Right ventricle myocardium inferior (tissue), 1 donor: ENCODE measurements at regions not wholly inside any gene's neighbourhood (a gene's known extent, or its start where the extent isn't known, plus 50 kb on each side); places are given as distances from the start of the nearest gene placed in this dataset.

Experiments
- ATAC-seq: fragments of 200-7000 bp; cut with Tn5 transposase; one replicate; pipeline ENCODE4 v1.9.1; 2020; ENCODE audit warnings: mild to moderate bottlenecking, moderate library complexity
- DNase-seq: peaks from one replicate; pipeline ENCODE4 v3.0.0; 2021; ENCODE audit errors: missing footprints
- intact Hi-C: fragments of 100-400 bp; cut with DNase I; formaldehyde crosslinking; loops from one replicate; pipeline ENCODE4 v1.11.0; 2022
- donor health status: DM: no; HTN: yes; CAD: no; lungs with severe emphysema.

DNA sequence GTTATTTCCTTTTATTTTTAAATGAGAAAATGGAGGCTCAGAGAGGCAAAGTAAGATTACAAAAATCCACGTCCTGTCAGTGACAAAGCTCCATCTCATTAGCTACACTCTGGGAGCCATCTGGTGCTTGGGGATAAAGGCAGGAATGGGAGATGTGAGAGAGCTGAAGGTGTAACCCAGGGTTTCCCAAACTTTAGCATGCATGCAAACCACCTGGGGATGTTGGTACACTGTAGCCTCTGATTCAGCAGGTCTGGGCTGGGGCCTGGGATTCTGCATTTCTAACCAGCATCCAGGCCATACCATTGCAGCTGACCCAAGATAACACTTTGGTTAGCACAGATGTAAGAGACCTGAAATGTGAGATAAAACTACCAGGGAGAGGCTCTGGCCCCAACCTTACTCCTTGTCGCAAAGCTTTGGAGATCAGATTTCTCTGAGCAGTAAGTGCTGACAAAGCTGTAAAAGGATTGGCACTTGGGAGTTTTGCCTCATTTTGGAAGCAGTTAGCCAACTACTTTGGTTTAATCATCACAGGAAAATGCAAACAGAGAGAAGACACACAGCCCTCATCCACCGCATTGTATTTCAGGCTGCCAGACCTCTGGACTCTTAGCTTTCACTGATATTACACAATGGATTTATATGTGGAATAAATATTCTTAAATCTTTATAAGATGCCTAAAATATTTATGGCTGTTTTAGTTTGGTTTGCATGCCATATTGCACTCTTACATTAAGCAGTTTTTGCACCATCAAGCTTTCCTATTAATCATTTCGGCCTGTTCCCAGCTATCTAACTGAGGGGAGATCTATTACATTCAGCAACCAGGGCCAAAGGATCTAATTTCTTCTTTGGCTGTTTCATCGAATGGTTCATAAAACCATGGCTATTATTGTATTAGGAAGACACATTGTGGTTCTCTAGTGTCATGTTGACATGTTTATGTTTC lies 263.0 kb downstream of the EBLN2 start:
- ATAC-seq = no peak
- intact Hi-C loops = no loop called here

DNA sequence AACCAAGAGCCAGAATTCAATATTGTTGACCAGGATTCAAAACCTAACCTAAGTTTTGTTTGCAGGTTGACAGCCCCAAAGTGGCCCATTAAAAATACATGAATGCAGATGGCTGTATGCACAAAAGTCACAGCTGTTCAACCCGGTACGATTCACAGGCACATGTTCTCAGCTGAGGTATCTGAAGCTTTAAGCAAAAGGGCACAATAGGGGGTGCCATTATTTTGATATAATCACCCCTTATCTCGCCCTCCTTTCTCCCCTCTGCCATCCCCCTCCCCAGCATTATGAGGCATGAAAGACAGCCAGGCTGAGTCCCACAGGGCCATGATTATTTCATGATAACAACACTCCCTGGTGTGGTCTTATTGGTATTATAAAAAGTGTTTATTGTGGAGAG lies 264.9 kb downstream of the EBLN2 start:
- intact Hi-C loops = no loop called here
- no peak for DNase-seq
- ATAC-seq = no peak

More for the DNA sequence above, 263.0 kb downstream of the EBLN2 start:
- no peak for DNase-seq

DNA sequence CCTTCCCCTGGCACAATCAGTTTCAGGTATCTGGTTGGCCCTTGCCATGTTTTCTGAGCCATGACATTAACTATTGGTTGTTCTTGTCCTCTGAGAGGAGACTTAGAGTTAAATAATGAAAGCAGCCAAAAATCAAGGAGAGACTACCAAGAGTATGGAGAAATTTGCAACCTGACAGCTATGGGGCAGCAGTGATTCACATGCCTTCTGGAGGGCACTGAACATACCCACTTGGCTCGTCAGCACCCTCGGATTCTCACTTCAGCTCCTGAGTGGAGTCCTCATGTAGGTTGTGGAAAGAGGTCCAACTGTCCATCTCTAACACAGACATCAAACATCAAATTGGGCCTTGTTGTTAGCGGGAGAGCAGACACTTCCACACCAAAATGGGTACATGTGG lies 265.6 kb downstream of the EBLN2 start:
- no peak for ATAC-seq
- no peak for DNase-seq
- intact Hi-C loops = no loop called here
